GM18505 (cell line): ENCODE measurements at regions not wholly inside any gene's neighbourhood (a gene's known extent, or its start where the extent isn't known, plus 50 kb on each side); places are given as distances from the start of the nearest gene placed in this dataset.

Experiments
- ATAC-seq: cut with Tn5 transposase; IDR thresholded peaks from one replicate; pipeline ENCODE4 v1.9.1; 2021; ENCODE audit not compliant: unreplicated experiment
- POLR2A ChIP-seq: IDR thresholded peaks from 4 replicates; pipeline ENCODE4 v1.6.1; 2011; ENCODE audit warnings: borderline replicate concordance; ENCODE audit not compliant: insufficient read depth, insufficient read length; ENCODE audit errors: extremely low read depth

GRCh38 chr9:129240581-129241211, 62.6 kb upstream of the IER5L start:
- no peak for TF ChIP-seq POLR2A
- ATAC-seq, result no peak

- no peak for ATAC-seq
- no peak for TF ChIP-seq POLR2A
Observed at GRCh38 chr9:129239946-129240490, 62.0 kb upstream of the IER5L start.

DNA sequence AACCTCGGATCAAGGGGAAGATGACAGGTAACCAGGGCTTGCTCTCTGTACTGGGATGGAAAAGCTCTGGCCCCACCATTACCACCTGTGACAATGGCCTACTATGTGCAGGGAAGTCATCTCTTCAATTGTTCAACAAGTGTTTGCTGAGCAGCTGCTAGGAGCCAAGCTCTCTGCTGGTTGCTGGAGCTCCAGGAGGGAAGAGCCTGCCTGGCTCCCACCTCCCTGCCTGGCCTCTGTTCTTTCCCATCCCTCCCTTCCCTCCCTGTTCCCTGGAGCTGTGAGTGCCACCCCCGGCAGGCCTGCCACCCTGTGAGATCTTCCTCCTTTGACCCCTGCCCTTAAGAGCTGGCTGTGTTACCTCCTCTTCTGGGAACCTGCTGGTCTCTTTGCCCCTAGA, 59.7 kb upstream of the IER5L start:
- no peak for ATAC-seq

DNA sequence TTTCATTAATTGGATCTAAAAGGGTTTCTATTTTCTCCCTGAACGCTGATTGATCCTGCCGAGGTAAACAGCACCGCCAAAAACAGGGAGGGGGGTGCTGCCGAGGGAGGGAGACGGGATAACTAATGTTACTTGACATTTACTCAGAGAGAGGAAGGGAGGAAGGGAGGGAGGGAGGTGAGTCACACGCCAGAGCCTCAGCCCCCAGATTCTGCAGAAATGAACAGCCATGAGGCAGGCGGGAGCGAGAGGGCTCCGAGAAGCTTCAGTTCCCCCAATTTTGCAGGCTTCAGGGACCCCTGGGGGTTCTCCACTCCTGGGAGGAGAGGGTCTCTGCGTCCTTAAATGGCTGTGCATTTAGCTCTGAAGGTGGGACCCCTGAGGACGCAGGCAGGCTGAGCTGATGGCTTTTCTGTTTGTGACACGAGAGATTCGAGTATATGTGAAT, 59.1 kb upstream of the IER5L start:
- ATAC-seq, result no peak
- no peak for TF ChIP-seq POLR2A

More for the DNA sequence above, 59.7 kb upstream of the IER5L start:
- TF ChIP-seq POLR2A, result no peak

- no peak for TF ChIP-seq POLR2A
- no peak for ATAC-seq
Observed at GRCh38 chr9:129236441-129237145, 58.5 kb upstream of the IER5L start.

DNA sequence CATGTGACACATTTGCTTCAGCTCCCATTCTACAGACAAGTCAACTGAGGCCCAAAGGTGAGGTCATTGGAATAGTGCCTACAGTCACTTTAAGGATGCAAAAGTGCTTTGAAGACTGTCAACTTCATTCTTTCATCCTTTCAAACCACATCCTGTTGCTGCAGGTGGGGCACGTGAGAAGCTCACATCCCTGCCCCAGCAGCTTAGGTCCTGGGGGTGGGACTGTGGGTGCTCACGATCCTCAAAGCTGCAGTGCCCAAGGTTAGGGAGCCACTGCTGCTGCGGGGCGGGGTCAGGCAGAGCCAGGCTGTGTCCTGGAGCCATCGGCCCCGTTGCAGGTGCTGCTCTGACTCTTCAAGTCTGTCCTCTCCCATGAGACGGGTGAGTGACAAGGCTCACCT, 57.9 kb upstream of the IER5L start:
- ATAC-seq, result no peak
- no peak for TF ChIP-seq POLR2A

DNA sequence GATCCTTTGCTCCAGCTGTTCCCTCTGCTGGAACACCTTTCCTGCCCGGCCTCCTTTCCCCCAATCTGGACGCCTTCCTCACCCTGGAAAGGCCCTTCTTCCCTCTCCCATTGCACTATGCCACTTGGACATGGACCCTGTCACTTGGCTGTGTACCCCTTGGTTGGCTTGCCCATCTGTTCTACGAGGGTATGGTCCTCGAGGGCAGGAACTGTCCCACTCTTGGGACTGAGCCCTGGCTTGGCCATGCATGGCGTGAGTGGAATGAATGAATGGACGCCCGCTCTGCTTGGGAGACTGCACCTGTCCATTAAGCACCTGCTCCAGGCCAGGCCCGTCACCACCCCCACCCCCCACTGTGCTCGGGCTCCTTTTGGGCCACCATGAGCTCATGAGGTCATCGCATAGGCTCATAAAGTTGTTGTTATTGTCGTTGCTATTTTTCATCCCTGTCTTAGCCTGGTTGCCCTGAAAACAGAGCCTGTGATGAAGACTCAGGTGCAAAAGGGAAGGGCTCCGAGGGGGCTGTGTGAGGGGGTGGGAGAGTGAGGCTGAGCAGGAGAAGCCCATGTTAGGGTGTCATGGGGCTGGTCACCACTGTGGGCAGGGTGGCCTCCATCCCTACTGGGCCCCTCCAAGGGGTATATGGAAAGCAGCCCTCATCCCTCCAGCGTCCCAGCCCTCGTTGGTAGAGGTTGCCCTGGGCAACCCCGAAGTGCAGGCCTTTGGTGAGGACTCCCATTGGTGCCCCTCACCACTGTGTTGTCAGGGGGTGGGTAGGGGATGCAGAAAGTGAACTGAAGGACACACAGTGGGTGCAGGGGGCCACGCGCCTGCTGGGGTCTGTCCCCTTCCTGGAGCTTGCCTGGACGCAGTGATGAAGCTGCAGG, 57.2 kb upstream of the IER5L start:
- no peak for TF ChIP-seq POLR2A
- no peak for ATAC-seq

DNA sequence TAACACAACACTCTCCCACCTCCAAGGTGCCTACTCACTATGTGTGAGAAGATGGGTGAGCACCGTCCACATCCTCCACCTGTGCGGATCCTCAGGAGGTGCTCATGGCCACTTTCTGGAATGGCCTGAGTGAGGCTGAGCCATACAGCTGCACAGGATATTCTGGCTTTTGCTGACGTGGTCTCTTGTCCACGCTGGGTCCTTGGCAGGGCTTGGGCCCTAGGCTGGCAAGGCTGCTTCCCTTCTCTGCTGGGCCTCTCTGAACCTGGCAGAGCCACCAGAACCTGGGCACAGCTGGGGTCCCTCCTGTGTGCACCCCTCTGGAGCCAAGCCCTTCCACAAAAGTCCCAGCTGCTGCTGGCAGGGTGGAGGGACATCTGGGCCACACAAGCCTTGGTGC, 56.4 kb upstream of the IER5L start:
- no peak for TF ChIP-seq POLR2A
- no peak for ATAC-seq

DNA sequence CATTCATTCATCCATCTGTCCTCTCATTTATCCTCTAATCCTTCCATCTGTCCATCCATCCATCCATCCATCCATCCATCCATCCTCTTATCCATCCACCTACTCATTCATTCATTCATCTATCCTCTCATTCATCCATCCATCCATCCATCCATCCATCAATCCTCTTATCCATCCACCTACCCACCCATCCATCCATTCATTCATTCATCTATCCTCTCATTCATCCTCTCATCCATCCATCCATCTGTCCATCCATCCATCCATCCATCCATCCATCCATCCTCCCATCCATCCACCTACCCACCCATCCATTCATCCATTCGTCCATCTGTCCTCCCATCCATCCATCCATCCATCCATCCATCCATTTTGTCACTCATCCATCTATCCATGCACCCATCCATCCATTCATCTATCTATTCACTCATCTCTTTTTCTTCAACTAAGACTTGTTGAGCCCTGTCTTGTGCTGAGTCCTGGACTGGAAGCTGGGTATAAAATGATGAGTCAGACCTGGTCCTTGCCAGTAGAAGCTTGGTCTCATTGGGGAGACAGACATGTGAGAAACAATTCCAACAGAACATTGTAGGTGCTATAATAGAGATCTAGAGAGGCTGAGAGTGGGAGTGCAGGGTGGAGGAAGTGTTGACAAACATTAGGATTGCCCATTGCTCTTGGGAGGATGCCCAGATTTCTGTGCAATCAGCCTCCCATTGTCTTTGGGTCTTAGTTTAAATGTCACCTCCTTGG, 55.0 kb upstream of the IER5L start:
- no peak for ATAC-seq
- no peak for TF ChIP-seq POLR2A

DNA sequence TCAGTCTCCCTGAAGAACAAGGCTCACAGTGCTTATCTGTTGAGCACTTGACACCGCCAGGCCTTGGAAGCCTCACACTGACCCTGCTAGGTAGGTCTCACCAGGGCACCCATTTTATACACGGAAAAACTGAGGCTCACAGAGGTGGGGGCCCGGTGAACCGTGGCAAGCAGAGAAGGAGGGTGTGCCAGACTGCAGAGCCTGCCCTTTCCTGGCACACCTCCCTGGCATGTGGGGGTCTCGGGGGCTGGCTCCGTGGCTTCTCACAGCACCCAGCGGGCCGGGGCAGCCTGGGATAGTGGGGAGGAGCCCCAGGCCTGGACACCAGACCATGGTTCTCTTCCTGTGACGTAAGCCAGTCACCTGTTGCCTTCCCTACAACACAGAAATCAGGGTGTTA, 53.7 kb upstream of the IER5L start:
- ATAC-seq, result no peak
- TF ChIP-seq POLR2A, result no peak

GRCh38 chr9:129231022-129231739, 53.1 kb upstream of the IER5L start:
- no peak for TF ChIP-seq POLR2A
- no peak for ATAC-seq

DNA sequence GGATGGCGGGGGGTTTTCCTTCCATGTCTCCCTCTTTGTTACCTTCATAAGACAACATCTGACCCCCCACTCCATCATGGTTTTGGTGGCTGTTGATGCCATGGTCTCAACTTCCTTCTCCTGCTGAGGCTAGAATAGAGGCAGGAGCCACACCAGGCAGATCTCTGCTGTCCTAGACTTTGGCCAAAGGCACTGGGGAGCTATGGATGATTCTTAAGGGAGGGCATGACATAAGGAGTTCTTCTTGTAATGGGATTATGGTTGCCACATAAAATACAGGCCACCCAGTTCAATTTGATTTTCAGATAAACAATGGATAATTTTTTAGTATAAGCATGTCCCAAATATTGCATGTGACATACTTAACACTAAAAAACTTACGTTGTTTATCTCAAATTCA, 52.2 kb upstream of the IER5L start:
- ATAC-seq, result no peak
- no peak for TF ChIP-seq POLR2A
